AG10803 (cell line): ENCODE measurements at regions not wholly inside any gene's neighbourhood (a gene's known extent, or its start where the extent isn't known, plus 50 kb on each side); places are given as distances from the start of the nearest gene placed in this dataset.
"Not testable (repeated sequence)": the region's sequence is repeated elsewhere in the genome, so short reads cannot be mapped to it uniquely, and the experiment has no call there.

Experiments
- DNase-seq: peaks from one replicate; pipeline ENCODE4 v3.0.0; 2010; ENCODE audit warnings: low read depth
- H3K4me3 ChIP-seq: 2 replicates; pipeline ENCODE4 v1.5.1; 2011; ENCODE audit warnings: mild to moderate bottlenecking, low read length, control low read depth
- TF ChIP-seq, protein P1 (sequence below): conservative IDR thresholded peaks from 2 replicates; pipeline ENCODE4 v1.5.1; 2011; ENCODE audit warnings: mild to moderate bottlenecking, low read length, control low read depth, inconsistent platforms

GRCh38 chr2:215826838-215827441 lies 186.4 kb downstream of the MREG start:
- TF ChIP-seq, protein P1, sequence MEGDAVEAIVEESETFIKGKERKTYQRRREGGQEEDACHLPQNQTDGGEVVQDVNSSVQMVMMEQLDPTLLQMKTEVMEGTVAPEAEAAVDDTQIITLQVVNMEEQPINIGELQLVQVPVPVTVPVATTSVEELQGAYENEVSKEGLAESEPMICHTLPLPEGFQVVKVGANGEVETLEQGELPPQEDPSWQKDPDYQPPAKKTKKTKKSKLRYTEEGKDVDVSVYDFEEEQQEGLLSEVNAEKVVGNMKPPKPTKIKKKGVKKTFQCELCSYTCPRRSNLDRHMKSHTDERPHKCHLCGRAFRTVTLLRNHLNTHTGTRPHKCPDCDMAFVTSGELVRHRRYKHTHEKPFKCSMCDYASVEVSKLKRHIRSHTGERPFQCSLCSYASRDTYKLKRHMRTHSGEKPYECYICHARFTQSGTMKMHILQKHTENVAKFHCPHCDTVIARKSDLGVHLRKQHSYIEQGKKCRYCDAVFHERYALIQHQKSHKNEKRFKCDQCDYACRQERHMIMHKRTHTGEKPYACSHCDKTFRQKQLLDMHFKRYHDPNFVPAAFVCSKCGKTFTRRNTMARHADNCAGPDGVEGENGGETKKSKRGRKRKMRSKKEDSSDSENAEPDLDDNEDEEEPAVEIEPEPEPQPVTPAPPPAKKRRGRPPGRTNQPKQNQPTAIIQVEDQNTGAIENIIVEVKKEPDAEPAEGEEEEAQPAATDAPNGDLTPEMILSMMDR, result no peak
- no peak overlapping the region; the same call in 1 of the 2 replicates for H3K4me3 ChIP-seq
- no peak for DNase-seq

DNA sequence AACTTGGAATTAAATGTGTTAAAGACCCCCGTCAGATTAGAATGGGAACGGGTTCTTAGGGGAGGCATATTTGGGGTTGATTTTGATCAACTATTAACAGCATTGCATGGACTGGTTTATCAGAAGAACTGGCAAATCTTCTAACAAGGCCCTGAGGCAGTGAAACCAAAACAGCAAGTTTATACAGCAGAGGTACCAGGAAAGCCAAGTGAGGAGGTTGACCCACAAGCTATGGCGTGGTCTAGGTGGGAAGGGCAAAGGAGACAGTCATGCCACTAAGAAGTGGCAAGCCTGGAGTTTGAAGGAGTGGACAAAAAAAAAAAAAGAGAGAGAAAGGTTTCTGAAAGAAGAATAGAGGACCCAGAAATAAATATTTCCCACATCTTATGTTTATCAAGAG lies 187.0 kb downstream of the MREG start:
- DNase-seq, result no peak
- TF ChIP-seq, protein P1, result no peak
- no peak overlapping the region for H3K4me3 ChIP-seq

DNA sequence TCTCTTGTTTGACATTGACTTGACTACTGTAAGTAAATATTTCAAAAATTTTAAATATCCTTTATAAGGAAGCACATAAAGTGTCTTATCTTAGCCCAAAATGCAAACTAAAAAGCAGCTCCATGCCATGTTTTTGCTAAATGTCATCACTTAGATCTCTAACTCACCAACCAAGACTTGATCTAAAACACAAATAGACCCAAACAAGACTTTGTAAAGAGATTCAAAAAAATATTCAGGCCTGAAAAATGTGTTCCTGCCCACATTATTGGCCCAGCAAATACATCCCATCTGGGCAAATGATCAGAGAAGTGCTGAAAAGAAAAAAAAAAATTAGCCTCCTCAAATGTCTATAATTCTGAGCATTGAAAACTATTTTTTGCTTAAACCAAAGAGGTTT lies 187.6 kb downstream of the MREG start:
- TF ChIP-seq, protein P1, result no peak
- peak; percentile 94 for DNase-seq
- no peak overlapping the region for H3K4me3 ChIP-seq

GRCh38 chr2:215821298-215821697 lies 192.1 kb downstream of the MREG start:
- DNase-seq, result not testable (repeated sequence)

GRCh38 chr2:215819713-215820112 lies 193.6 kb downstream of the MREG start:
- DNase-seq, H3K4me3 ChIP-seq: not testable (repeated sequence)

More at GRCh38 chr2:215821298-215821697, 192.1 kb downstream of the MREG start:
- H3K4me3 ChIP-seq, result not testable (repeated sequence)

DNA sequence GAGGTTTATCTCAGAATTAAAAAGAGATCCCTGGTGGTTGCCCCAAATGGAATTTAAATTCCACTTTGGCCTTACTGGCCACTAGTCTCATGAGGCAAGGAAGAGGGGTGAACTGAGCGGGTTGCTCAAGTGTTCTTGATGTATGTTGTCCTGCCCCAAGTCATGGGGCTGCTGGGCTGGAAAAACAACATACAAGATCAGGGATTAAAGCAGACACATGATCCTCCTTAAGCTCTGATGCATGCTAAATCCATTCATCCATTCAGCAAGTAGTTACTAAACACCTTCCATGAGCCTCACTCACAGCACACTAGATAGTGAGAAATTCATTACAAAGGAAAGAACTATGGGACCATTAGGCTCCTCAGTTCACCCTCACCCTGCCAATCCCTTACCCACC lies 196.3 kb downstream of the MREG start:
- H3K4me3 ChIP-seq, result no peak overlapping the region
- TF ChIP-seq, protein P1, result no peak
- DNase-seq, result no peak

DNA sequence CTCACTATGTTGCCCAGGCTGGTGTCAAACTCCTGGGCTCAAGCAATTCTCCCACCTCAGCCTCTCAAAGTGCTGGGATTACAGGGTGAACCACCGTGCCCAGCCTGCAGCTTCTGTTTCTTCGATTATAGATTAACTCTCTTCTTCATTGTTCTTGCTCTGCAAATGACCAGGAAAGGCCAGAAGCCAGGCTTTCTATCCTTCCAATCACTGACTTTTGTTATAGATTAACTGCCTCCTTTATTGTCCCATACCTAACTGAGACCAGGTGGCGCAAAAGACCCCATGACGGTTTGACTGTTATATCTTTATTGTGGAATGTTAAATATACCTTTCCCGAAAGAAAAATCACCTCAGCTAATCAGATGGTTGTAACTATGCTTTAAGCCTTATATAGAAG lies 196.9 kb downstream of the MREG start:
- DNase-seq, result no peak
- H3K4me3 ChIP-seq, result no peak overlapping the region
- TF ChIP-seq, protein P1, result no peak

- TF ChIP-seq, protein P1, result no peak
- DNase-seq, result no peak
- H3K4me3 ChIP-seq, result no peak overlapping the region
Observed at GRCh38 chr2:215815960-215816359, 197.4 kb downstream of the MREG start.
